PC-9 (cell line): ENCODE measurements at regions not wholly inside any gene's neighbourhood (a gene's known extent, or its start where the extent isn't known, plus 50 kb on each side); places are given as distances from the start of the nearest gene placed in this dataset.
"Not testable (repeated sequence)": the region's sequence is repeated elsewhere in the genome, so short reads cannot be mapped to it uniquely, and the experiment has no call there.

ENCODE experiments used
- BruUV-seq: library from RNA; stranded (reverse); fragments of 400-500 nt; replicated peaks from 2 replicates; lab custom pipeline; 2021; lab: Mats Ljungman, UMichigan
- CTCF ChIA-PET: fragments of 300-600 bp; sonication (Branson Sonifier 250); formaldehyde crosslinking; loops from one replicate; lab custom pipeline; 2022; ENCODE audit warnings: antibody characterized with exemption; lab: Charles Lee
- POLR2A ChIA-PET: fragments of 300-600 bp; sonication (Branson Sonifier 250); formaldehyde crosslinking; loops from one replicate; lab custom pipeline; 2022; ENCODE audit warnings: antibody characterized with exemption; ENCODE audit not compliant: unreplicated experiment; lab: Charles Lee
- DNase-seq, 2 experiments: peaks; one replicate each; pipeline versions ENCODE4 v3.0.0 to v3.0.0-alpha.2; 2015 to 2022; ENCODE audit warnings: mixed read lengths in 1 of 2
- H2AFZ ChIP-seq: fragments of 200-600 bp; sonication (generic); 2 replicates; pipeline ENCODE4 v1.8.1; 2017; ENCODE audit warnings: antibody characterized with exemption
- H3F3A ChIP-seq: fragments of 200-600 bp; sonication (generic); 2 replicates; pipeline ENCODE4 v1.8.1; 2017; ENCODE audit warnings: antibody characterized with exemption, mild to moderate bottlenecking, low read depth; ENCODE audit not compliant: insufficient read depth
- H3K27ac ChIP-seq: fragments of 200-600 bp; sonication (generic); 2 replicates; pipeline ENCODE4 v1.6.1; 2016; ENCODE audit warnings: mixed run types
- H3K27me3 ChIP-seq: fragments of 200-600 bp; sonication (generic); 2 replicates; pipeline ENCODE4 v1.6.1; 2016; ENCODE audit warnings: low read depth, mixed run types; ENCODE audit not compliant: insufficient read depth
- H3K36me3 ChIP-seq: fragments of 200-600 bp; sonication (generic); 2 replicates; pipeline ENCODE4 v1.6.1; 2016; ENCODE audit warnings: low read depth, mixed run types
- H3K4me1 ChIP-seq: fragments of 200-600 bp; sonication (generic); replicated peaks from 2 replicates; pipeline ENCODE4 v1.6.1; 2016; ENCODE audit warnings: mixed run types; ENCODE audit not compliant: insufficient read depth
- H3K4me2 ChIP-seq: fragments of 200-600 bp; sonication (generic); 2 replicates; pipeline ENCODE4 v1.6.1; 2017; ENCODE audit warnings: mixed run types
- H3K4me3 ChIP-seq: fragments of 200-600 bp; sonication (generic); 2 replicates; pipeline ENCODE4 v1.6.1; 2016; ENCODE audit warnings: mixed run types
- H3K79me2 ChIP-seq: fragments of 200-600 bp; sonication (generic); 2 replicates; pipeline ENCODE4 v1.6.1; 2017; ENCODE audit warnings: low read depth, mixed run types
- H3K9me2 ChIP-seq: fragments of 200-600 bp; sonication (generic); 2 replicates; pipeline ENCODE4 v1.8.1; 2017; ENCODE audit warnings: mild to moderate bottlenecking; ENCODE audit not compliant: insufficient read depth
- H3K9me3 ChIP-seq: fragments of 200-600 bp; sonication (generic); 2 replicates; pipeline ENCODE4 v1.8.1; 2016; ENCODE audit warnings: low read depth; ENCODE audit not compliant: insufficient read depth
- H4K20me1 ChIP-seq: fragments of 200-600 bp; sonication (generic); 2 replicates; pipeline ENCODE4 v1.8.1; 2017; ENCODE audit not compliant: insufficient read depth
- intact Hi-C: fragments of 100-400 bp; cut with micrococcal nuclease; formaldehyde crosslinking; loops from one replicate; pipeline ENCODE4 v1.10.0; 2022; ENCODE audit not compliant: unreplicated experiment
- TF ChIP-seq, protein P1 (sequence below): fragments of 200-600 bp; sonication (generic); conservative IDR thresholded peaks from 2 replicates; pipeline ENCODE4 v1.6.1; 2017; ENCODE audit warnings: mixed run types, antibody characterized with exemption, mild to moderate bottlenecking, moderate library complexity

DNA sequence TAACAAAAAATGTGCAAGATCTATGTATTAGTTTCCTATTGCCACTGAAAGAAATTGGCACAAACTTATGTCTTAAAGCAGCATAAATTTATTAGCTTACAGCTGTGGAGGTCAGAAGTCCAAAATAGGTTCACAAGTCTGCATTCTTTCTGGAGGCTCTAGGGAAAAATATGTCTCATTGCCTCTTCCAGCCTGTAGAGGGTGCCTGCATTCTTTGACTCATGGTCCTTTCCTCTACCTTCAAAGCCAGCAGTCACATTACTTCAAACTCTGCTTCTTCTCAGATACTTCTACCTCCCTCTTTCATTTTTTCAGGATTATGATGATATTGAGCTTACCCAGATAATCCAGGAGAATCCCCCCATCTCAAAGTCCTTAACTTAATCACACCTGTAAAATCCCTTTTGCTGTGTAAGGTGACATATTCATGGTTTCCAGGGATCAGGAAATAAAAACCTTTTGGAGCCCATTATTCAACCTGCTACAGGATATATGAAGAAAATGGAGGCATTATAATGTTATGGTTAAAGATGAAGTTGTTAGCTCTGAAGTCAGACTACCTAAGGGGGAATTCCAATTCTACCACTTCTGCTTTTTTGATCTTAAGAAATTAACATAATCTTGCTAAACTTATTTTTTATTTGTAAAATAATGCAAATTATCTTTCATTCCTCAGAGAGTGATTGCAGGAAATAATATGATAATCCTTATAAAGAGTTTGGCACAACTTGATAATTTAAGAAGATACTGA, 686.2 kb downstream of the PRIM2 start:
- H3K4me2 ChIP-seq, H4K20me1 ChIP-seq, POLR2A ChIA-PET, DNase-seq, H3K27me3 ChIP-seq, H3K27ac ChIP-seq, BruUV-seq, H3K9me3 ChIP-seq, H3F3A ChIP-seq, intact Hi-C loops, H3K9me2 ChIP-seq, H3K79me2 ChIP-seq, H2AFZ ChIP-seq, CTCF ChIA-PET, H3K4me3 ChIP-seq, H3K36me3 ChIP-seq, H3K4me1 ChIP-seq: not testable (repeated sequence)
- TF ChIP-seq, protein P1, sequence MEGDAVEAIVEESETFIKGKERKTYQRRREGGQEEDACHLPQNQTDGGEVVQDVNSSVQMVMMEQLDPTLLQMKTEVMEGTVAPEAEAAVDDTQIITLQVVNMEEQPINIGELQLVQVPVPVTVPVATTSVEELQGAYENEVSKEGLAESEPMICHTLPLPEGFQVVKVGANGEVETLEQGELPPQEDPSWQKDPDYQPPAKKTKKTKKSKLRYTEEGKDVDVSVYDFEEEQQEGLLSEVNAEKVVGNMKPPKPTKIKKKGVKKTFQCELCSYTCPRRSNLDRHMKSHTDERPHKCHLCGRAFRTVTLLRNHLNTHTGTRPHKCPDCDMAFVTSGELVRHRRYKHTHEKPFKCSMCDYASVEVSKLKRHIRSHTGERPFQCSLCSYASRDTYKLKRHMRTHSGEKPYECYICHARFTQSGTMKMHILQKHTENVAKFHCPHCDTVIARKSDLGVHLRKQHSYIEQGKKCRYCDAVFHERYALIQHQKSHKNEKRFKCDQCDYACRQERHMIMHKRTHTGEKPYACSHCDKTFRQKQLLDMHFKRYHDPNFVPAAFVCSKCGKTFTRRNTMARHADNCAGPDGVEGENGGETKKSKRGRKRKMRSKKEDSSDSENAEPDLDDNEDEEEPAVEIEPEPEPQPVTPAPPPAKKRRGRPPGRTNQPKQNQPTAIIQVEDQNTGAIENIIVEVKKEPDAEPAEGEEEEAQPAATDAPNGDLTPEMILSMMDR: peak; percentile 55

DNA sequence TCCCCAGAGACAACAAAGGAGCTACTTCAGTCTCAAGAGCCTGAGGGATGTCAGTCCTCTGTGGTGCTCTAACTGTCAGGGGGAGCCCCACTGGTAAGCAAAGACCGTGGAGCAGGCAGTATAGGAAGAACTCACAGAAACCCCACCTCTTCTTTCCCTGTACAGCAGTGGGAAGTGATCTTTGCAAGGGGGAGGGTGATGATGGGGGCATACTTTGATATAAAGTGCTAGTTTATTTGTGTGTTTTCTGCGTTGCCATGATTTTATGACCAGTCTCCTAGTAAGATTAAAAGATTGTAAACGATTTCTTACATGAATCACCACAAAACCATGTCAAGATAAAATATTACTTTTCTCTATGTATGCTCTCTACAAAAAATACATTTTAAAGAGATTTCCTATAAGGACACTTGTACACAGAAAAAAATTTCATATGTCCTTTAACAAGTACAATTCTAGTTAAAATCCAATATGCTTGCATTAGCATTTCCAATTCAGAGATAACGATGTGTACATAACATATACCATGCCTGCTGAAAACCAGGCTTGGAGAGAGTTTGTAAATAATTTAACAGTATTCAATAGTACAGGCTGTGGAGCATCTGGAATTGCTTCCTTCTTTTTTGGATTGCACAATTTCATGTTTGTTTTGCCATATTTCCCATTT, 690.0 kb downstream of the PRIM2 start:
- H3K9me3 ChIP-seq, CTCF ChIA-PET, BruUV-seq, H3K4me2 ChIP-seq, H3K27me3 ChIP-seq, H3K4me3 ChIP-seq, H3K36me3 ChIP-seq, intact Hi-C loops, H3K27ac ChIP-seq, H3K79me2 ChIP-seq, H3K4me1 ChIP-seq, H2AFZ ChIP-seq, DNase-seq, H3F3A ChIP-seq, POLR2A ChIA-PET, H4K20me1 ChIP-seq, H3K9me2 ChIP-seq: not testable (repeated sequence)

DNA sequence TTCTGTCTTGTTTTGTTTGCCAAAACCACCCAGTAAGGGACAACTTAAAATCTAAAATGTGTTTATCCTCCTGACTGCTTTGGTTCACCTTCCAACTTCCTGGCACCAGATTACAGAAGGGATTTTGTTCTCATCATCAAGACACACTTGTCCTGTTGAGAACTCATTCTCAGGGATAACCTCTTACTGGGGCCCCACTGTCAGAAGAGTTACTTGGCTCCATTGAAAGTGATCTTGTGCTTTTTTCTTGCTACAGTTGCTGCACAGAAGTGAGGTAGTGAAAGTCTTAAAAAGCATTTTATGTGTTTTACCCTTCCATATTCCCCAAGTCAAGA, 690.5 kb downstream of the PRIM2 start:
- not testable (repeated sequence) for H3K36me3 ChIP-seq, H2AFZ ChIP-seq

DNA sequence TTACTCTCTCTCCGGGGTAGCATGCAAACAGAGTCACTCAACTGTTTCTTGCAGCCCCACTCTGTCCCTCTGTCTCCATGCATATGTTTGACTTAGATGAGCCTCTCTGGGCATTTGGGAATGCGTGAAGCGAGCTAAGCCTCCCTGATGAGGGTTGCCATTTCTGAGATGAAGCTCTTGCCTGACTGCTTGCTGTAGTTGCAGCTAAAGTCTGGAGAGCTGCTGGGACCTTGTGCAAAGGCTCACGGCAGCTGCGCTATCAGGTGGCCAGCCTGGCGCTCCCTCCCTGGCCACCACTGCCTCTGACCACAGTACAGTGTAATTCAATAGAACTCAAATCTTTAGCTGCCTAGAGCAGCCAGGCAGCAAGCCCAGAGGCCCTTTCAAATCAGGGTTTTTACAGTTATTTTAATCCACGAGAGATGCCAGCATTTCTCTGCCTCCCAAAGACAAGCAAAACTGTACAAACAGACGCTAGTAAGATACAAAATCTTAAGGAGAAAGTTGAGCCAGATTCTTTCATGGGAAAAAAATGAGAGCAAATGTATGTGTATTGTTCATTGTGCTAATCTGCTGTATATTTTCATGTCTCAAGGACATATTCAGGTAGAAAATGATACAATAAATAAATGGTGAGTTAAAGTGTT, 694.6 kb downstream of the PRIM2 start:
- H3K4me2 ChIP-seq, H2AFZ ChIP-seq, H3K4me3 ChIP-seq, H3K27me3 ChIP-seq, H3K9me2 ChIP-seq, H3K4me1 ChIP-seq, H3K79me2 ChIP-seq, H3K9me3 ChIP-seq, H4K20me1 ChIP-seq, POLR2A ChIA-PET, H3K27ac ChIP-seq, H3F3A ChIP-seq, BruUV-seq, H3K36me3 ChIP-seq, intact Hi-C loops, CTCF ChIA-PET, DNase-seq: not testable (repeated sequence)

More for the DNA sequence above, 690.5 kb downstream of the PRIM2 start:
- H3K4me1 ChIP-seq, intact Hi-C loops, H4K20me1 ChIP-seq, BruUV-seq, H3K4me3 ChIP-seq, CTCF ChIA-PET, H3F3A ChIP-seq, H3K79me2 ChIP-seq, DNase-seq, H3K9me2 ChIP-seq, H3K9me3 ChIP-seq, H3K27ac ChIP-seq, H3K4me2 ChIP-seq, POLR2A ChIA-PET, H3K27me3 ChIP-seq: not testable (repeated sequence)

DNA sequence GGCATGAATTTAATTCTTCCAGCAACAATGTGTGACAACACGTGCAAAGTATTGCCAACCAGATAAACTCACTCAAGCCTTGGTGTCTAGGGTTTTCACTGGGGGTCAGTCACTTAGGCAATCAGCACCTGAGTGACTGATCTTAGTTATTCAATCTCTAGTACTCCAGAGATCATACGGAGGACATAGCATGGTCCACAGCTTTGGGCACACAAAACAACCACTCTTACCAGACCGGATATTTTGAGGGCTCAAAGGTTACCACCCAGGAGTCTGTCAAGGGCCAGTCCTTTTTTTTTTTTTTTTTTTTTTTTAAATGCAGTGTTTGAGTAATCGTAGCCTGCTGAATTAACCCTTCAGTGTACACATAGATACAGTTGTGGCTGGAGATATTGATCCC, 699.2 kb downstream of the PRIM2 start:
- H3K79me2 ChIP-seq, H3F3A ChIP-seq, CTCF ChIA-PET, BruUV-seq, H2AFZ ChIP-seq, H3K9me2 ChIP-seq, DNase-seq, POLR2A ChIA-PET, H3K4me3 ChIP-seq, H3K9me3 ChIP-seq, H3K27me3 ChIP-seq, intact Hi-C loops, H4K20me1 ChIP-seq, H3K4me1 ChIP-seq, H3K27ac ChIP-seq, H3K4me2 ChIP-seq, H3K36me3 ChIP-seq: not testable (repeated sequence)

DNA sequence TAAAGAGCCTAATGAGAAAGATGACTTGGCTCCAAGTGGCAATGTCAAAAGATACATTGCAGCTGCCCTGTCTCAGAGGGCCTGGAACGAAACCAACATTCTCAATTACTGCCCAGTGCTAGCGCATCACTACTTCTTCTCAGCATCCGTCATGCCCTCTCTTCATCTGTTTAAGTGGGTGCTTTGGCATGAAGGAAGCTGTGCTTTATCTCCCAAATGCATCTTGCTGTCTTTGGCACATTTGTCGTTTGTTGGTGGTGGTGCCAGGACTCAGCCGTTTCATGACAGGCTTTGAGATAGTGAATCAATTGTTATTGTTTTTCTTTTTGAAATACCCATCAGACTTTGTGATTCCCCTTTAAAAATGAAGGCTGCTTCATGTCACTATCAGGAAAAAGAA, 710.8 kb downstream of the PRIM2 start:
- CTCF ChIA-PET, H3K9me3 ChIP-seq, H3K27ac ChIP-seq, H3K9me2 ChIP-seq, H2AFZ ChIP-seq, POLR2A ChIA-PET, intact Hi-C loops, H3K4me1 ChIP-seq, H4K20me1 ChIP-seq, H3F3A ChIP-seq, H3K79me2 ChIP-seq, H3K36me3 ChIP-seq, H3K4me3 ChIP-seq, H3K4me2 ChIP-seq, DNase-seq, H3K27me3 ChIP-seq, BruUV-seq: not testable (repeated sequence)
